ENCODE measurements at regions not wholly inside any gene's neighbourhood (a gene's known extent, or its start where the extent isn't known, plus 50 kb on each side); places are given as distances from the start of the nearest gene placed in this dataset.
"Not testable (repeated sequence)": the region's sequence is repeated elsewhere in the genome, so short reads cannot be mapped to it uniquely, and the experiment has no call there.

GRCh38 chr10:90999512-91000172, 78.8 kb upstream of the ANKRD1 start:
- DNase-seq (ENCODE audit: insufficient read length, low spot score), result no peak
- peak; percentile 62 for FAIRE-seq
- peak; percentile 61; the same call in 1 of the 2 replicates for TF ChIP-seq SPI1 (IDR thresholded peaks at IDR 0.05; ENCODE audit: low read depth, low read length)
- TF ChIP-seq POLR2AphosphoS5 (IDR thresholded peaks at IDR 0.05; ENCODE audit: low read depth, low read length), result no peak
- TF ChIP-seq TAF1 (IDR thresholded peaks at IDR 0.05; ENCODE audit: low read depth, low read length), result no peak
- TF ChIP-seq POU2F2 (IDR thresholded peaks at IDR 0.05; ENCODE audit: low read depth, low read length), result no peak
- no peak for TF ChIP-seq PAX5 (IDR thresholded peaks at IDR 0.05; ENCODE audit: insufficient read depth, low read length, severe bottlenecking)
- no peak for TF ChIP-seq POLR2A (IDR thresholded peaks at IDR 0.05; ENCODE audit: low read depth, low read length)

- FAIRE-seq (peak; percentile 59), DNase-seq (ENCODE audit: insufficient read length, low spot score) (no peak)
- TF ChIP-seq POLR2A (IDR thresholded peaks at IDR 0.05; ENCODE audit: low read depth, low read length) (no peak), POLR2AphosphoS5 (IDR thresholded peaks at IDR 0.05; ENCODE audit: low read depth, low read length) (no peak), TAF1 (IDR thresholded peaks at IDR 0.05; ENCODE audit: low read depth, low read length) (no peak), POU2F2 (IDR thresholded peaks at IDR 0.05; ENCODE audit: low read depth, low read length) (no peak), SPI1 (IDR thresholded peaks at IDR 0.05; ENCODE audit: low read depth, low read length) (no peak), PAX5 (IDR thresholded peaks at IDR 0.05; ENCODE audit: insufficient read depth, low read length, severe bottlenecking) (no peak)
Observed at GRCh38 chr10:91000470-91000869, 79.6 kb upstream of the ANKRD1 start.

GRCh38 chr10:91000985-91001384, 80.1 kb upstream of the ANKRD1 start:
- TF ChIP-seq PAX5 (IDR thresholded peaks at IDR 0.05; ENCODE audit: insufficient read depth, low read length, severe bottlenecking) (no peak), TAF1 (IDR thresholded peaks at IDR 0.05; ENCODE audit: low read depth, low read length) (no peak), POLR2A (IDR thresholded peaks at IDR 0.05; ENCODE audit: low read depth, low read length) (no peak), POU2F2 (IDR thresholded peaks at IDR 0.05; ENCODE audit: low read depth, low read length) (no peak), SPI1 (IDR thresholded peaks at IDR 0.05; ENCODE audit: low read depth, low read length) (no peak), POLR2AphosphoS5 (IDR thresholded peaks at IDR 0.05; ENCODE audit: low read depth, low read length) (no peak)
- DNase-seq (ENCODE audit: insufficient read length, low spot score) (no peak), FAIRE-seq (no peak)

GRCh38 chr10:91002656-91003055, 81.8 kb upstream of the ANKRD1 start:
- FAIRE-seq (no peak), DNase-seq (ENCODE audit: insufficient read length, low spot score) (no peak)
- TF ChIP-seq POU2F2 (IDR thresholded peaks at IDR 0.05; ENCODE audit: low read depth, low read length) (no peak), POLR2AphosphoS5 (IDR thresholded peaks at IDR 0.05; ENCODE audit: low read depth, low read length) (no peak), SPI1 (IDR thresholded peaks at IDR 0.05; ENCODE audit: low read depth, low read length) (no peak)

- DNase-seq (ENCODE audit: insufficient read length, low spot score); FAIRE-seq: not testable (repeated sequence)
Observed at GRCh38 chr10:91003379-91003778, 82.5 kb upstream of the ANKRD1 start.

GRCh38 chr10:91005276-91005675, 84.4 kb upstream of the ANKRD1 start:
- not testable (repeated sequence) for FAIRE-seq; DNase-seq (ENCODE audit: insufficient read length, low spot score)

- DNase-seq (ENCODE audit: insufficient read length, low spot score) (no peak), FAIRE-seq (peak; percentile 91)
- TF ChIP-seq POU2F2 (IDR thresholded peaks at IDR 0.05; ENCODE audit: low read depth, low read length), result peak; percentile 53; the same call in 1 of the 2 replicates
- TF ChIP-seq SPI1 (IDR thresholded peaks at IDR 0.05; ENCODE audit: low read depth, low read length), result no peak
Observed at GRCh38 chr10:91006001-91006751, 85.3 kb upstream of the ANKRD1 start.

GRCh38 chr10:91006752-91007346, 86.0 kb upstream of the ANKRD1 start:
- TF ChIP-seq TAF1 (IDR thresholded peaks at IDR 0.05; ENCODE audit: low read depth, low read length) (no peak), POLR2A (IDR thresholded peaks at IDR 0.05; ENCODE audit: low read depth, low read length) (no peak), POLR2AphosphoS5 (IDR thresholded peaks at IDR 0.05; ENCODE audit: low read depth, low read length) (no peak), PAX5 (IDR thresholded peaks at IDR 0.05; ENCODE audit: insufficient read depth, low read length, severe bottlenecking) (no peak), SPI1 (IDR thresholded peaks at IDR 0.05; ENCODE audit: low read depth, low read length) (peak; percentile 33; the same call in 1 of the 2 replicates), POU2F2 (IDR thresholded peaks at IDR 0.05; ENCODE audit: low read depth, low read length) (no peak)
- FAIRE-seq, result peak; percentile 93
- peak; percentile 20 for DNase-seq (ENCODE audit: insufficient read length, low spot score)

GRCh38 chr10:91007655-91008054, 86.8 kb upstream of the ANKRD1 start:
- FAIRE-seq (no peak), DNase-seq (ENCODE audit: insufficient read length, low spot score) (no peak)
- no peak for TF ChIP-seq SPI1 (IDR thresholded peaks at IDR 0.05; ENCODE audit: low read depth, low read length)
- TF ChIP-seq POU2F2 (IDR thresholded peaks at IDR 0.05; ENCODE audit: low read depth, low read length), result no peak
- TF ChIP-seq PAX5 (IDR thresholded peaks at IDR 0.05; ENCODE audit: insufficient read depth, low read length, severe bottlenecking), result no peak
- TF ChIP-seq POLR2AphosphoS5 (IDR thresholded peaks at IDR 0.05; ENCODE audit: low read depth, low read length), result no peak
- TF ChIP-seq POLR2A (IDR thresholded peaks at IDR 0.05; ENCODE audit: low read depth, low read length), result no peak
- TF ChIP-seq TAF1 (IDR thresholded peaks at IDR 0.05; ENCODE audit: low read depth, low read length), result no peak

- FAIRE-seq, result no peak
- no peak for TF ChIP-seq SPI1 (IDR thresholded peaks at IDR 0.05; ENCODE audit: low read depth, low read length)
- TF ChIP-seq POU2F2 (IDR thresholded peaks at IDR 0.05; ENCODE audit: low read depth, low read length), result no peak
- DNase-seq (ENCODE audit: insufficient read length, low spot score), result no peak
Observed at GRCh38 chr10:91009121-91009520, 88.2 kb upstream of the ANKRD1 start.
